Keratinocyte (primary cell): ENCODE measurements at regions not wholly inside any gene's neighbourhood (a gene's known extent, or its start where the extent isn't known, plus 50 kb on each side); places are given as distances from the start of the nearest gene placed in this dataset.

Source experiments
- DNase-seq: peaks from one replicate; pipeline ENCODE4 v3.0.0-alpha.2; 2011; ENCODE audit warnings: low read depth, missing footprints, low spot score
- FAIRE-seq: peaks from 2 replicates; lab custom pipeline; 2011; peaks lifted over from hg19 to GRCh38; lab: Jason Lieb, UNC
- H2AFZ ChIP-seq: 2 replicates; pipeline ENCODE4 v1.6.0; 2012; ENCODE audit warnings: low read length, control low read depth, inconsistent platforms; ENCODE audit not compliant: control insufficient read depth
- H3K27ac ChIP-seq: 2 replicates; pipeline ENCODE4 v1.5.1; 2011; ENCODE audit warnings: low read length; ENCODE audit not compliant: control insufficient read depth, insufficient read depth
- H3K27me3 ChIP-seq: 3 replicates; pipeline ENCODE4 v1.6.0; 2011; ENCODE audit warnings: low read length; ENCODE audit not compliant: control insufficient read depth, insufficient read depth; ENCODE audit errors: extremely low read depth
- H3K36me3 ChIP-seq, 2 experiments: 2 replicates in 1 of 2; 3 replicates in 1 of 2; pipeline ENCODE4 v1.5.1; 2011; ENCODE audit warnings: low read length in 2 of 2, mild to moderate bottlenecking in 1 of 2; ENCODE audit not compliant: control insufficient read depth in 2 of 2, insufficient read depth in 2 of 2; ENCODE audit errors: extremely low read depth in 1 of 2
- H3K4me1 ChIP-seq: 3 replicates; pipeline ENCODE4 v1.5.1; 2011; ENCODE audit warnings: low read length; ENCODE audit not compliant: control insufficient read depth, insufficient read depth; ENCODE audit errors: extremely low read depth
- H3K4me2 ChIP-seq: 3 replicates; pipeline ENCODE4 v1.6.0; 2011; ENCODE audit warnings: low read depth, low read length; ENCODE audit not compliant: control insufficient read depth, insufficient read depth; ENCODE audit errors: extremely low read depth
- H3K4me3 ChIP-seq, 3 experiments: fragments of 200-600 bp in 1 of 3; sonication (generic) in 1 of 3; 2 replicates in 2 of 3; 3 replicates in 1 of 3; pipeline ENCODE4 v1.5.1; 2011 to 2016; ENCODE audit warnings: low read length in 3 of 3, mild to moderate bottlenecking in 3 of 3, control low read depth in 2 of 3, inconsistent platforms in 1 of 3, low read depth in 1 of 3, mixed read lengths in 1 of 3, mixed run types in 1 of 3, moderate library complexity in 1 of 3; ENCODE audit not compliant: control insufficient read depth in 2 of 3, insufficient read depth in 2 of 3; ENCODE audit errors: extremely low read depth in 1 of 3
- H3K79me2 ChIP-seq: 2 replicates; pipeline ENCODE4 v1.6.0; 2012; ENCODE audit warnings: low read length; ENCODE audit not compliant: control insufficient read depth, insufficient read depth
- H3K9ac ChIP-seq: 3 replicates; pipeline ENCODE4 v1.6.0; 2011; ENCODE audit warnings: low read length; ENCODE audit not compliant: control insufficient read depth, insufficient read depth; ENCODE audit errors: extremely low read depth
- H3K9me1 ChIP-seq: 3 replicates; pipeline ENCODE4 v1.6.0; 2011; ENCODE audit warnings: low read length; ENCODE audit not compliant: control insufficient read depth, insufficient read depth; ENCODE audit errors: extremely low read depth
- H3K9me3 ChIP-seq: 2 replicates; pipeline ENCODE4 v1.5.1; 2012; ENCODE audit warnings: low read depth, low read length; ENCODE audit not compliant: control insufficient read depth
- H4K20me1 ChIP-seq: 3 replicates; pipeline ENCODE4 v1.6.0; 2011; ENCODE audit warnings: low read length; ENCODE audit not compliant: control insufficient read depth, insufficient read depth; ENCODE audit errors: extremely low read depth
- EZH2 ChIP-seq: IDR thresholded peaks from one replicate; pipeline ENCODE4 v1.6.1; 2012; ENCODE audit warnings: inconsistent platforms, mild to moderate bottlenecking, low read length, moderate library complexity
- dilution Hi-C: fragments of 300-500 bp; cut with MboI; formaldehyde crosslinking; loops from one replicate; pipeline ENCODE4 v1.7.0; 2020; ENCODE audit warnings: low sequenced_read_pairs; ENCODE audit not compliant: extremely low pct_ligation_motif_present
- TF ChIP-seq, protein P1 (sequence below), 3 experiments: IDR thresholded peaks in 1 of 3; conservative IDR thresholded peaks in 1 of 3; optimal IDR thresholded peaks in 1 of 3; 2 replicates in 2 of 3; 3 replicates in 1 of 3; pipeline versions ENCODE3 to v1.5.1; 2011; ENCODE audit warnings: low read length in 3 of 3, mild to moderate bottlenecking in 3 of 3, moderate library complexity in 2 of 3, control low read depth in 1 of 3, inconsistent platforms in 1 of 3; ENCODE audit not compliant: insufficient read depth in 2 of 3; ENCODE audit errors: extremely low read depth in 1 of 3

DNA sequence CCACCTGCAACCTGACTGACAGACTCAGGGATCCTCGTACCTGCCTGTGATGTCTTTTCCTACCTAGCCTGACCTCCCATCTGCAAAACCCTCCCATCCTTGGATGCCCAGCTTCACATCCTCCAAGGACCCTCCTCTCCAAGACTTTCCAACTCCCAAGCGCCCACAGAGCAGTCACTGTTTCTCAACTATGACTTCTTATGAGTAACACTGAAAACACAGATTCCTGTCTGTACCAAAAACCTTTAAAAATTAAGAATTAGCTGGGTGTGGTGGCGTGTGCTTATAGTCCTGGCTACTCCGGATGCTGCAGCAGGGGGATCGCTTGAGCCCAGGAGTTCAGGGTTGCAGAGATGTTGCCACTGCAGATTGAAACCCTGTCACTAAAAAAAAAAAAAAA lies 181.9 kb downstream of the PSMG1 start:
- Histone ChIP-seq H3K36me3 (no peaks in the 10 kb centered on the region), H4K20me1 (no peaks in the 10 kb centered on the region), H3K4me1 (peaks cover 14% of the 10 kb centered on the region), H3K4me3 (no peak overlapping the region), H3K27me3 (no peaks in the 10 kb centered on the region), H3K9me1 (no peaks in the 10 kb centered on the region), H3K79me2 (no peaks in the 10 kb centered on the region), H3K27ac (no peak overlapping the region), H3K9ac (no peak overlapping the region), H3K9me3 (no peaks in the 10 kb centered on the region), H2AFZ (no peak overlapping the region), H3K4me2 (no peak overlapping the region)
- dilution Hi-C loops, result no loop called here
- FAIRE-seq (no peak), DNase-seq (no peak)
- TF ChIP-seq EZH2, result no peak
- TF ChIP-seq, protein P1, sequence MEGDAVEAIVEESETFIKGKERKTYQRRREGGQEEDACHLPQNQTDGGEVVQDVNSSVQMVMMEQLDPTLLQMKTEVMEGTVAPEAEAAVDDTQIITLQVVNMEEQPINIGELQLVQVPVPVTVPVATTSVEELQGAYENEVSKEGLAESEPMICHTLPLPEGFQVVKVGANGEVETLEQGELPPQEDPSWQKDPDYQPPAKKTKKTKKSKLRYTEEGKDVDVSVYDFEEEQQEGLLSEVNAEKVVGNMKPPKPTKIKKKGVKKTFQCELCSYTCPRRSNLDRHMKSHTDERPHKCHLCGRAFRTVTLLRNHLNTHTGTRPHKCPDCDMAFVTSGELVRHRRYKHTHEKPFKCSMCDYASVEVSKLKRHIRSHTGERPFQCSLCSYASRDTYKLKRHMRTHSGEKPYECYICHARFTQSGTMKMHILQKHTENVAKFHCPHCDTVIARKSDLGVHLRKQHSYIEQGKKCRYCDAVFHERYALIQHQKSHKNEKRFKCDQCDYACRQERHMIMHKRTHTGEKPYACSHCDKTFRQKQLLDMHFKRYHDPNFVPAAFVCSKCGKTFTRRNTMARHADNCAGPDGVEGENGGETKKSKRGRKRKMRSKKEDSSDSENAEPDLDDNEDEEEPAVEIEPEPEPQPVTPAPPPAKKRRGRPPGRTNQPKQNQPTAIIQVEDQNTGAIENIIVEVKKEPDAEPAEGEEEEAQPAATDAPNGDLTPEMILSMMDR (optimal IDR thresholded peaks at IDR 0.05 in 1 of 3, IDR thresholded peaks at IDR 0.05 in 1 of 3, conservative IDR thresholded peaks at IDR 0.05 in 1 of 3; ENCODE audit: extremely low read depth in 1 of 3, insufficient read depth in 2 of 3, low read length in 3 of 3), result no peak

DNA sequence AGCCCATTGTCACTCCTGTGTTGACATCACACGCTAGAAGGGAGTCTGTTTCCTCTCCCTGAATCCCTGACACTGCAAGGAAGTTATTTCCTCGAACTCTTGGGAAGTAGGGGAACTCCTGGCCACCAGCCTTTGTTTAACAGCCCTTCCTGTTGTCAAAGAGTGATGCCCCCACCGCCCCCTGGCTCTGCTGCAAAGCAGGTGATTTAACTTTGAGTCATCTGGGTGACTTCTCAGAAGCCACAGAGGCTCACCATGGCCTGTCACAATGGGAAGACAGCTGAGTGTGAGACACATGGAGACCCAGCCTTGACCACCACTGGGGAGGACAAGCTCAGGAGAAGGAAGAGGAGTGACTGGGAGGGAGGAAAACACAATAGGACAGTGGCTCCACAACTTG lies 182.8 kb downstream of the PSMG1 start:
- no peak overlapping the region for H3K27ac ChIP-seq

More for the DNA sequence above, 182.8 kb downstream of the PSMG1 start:
- dilution Hi-C loops, result no loop called here
- no peak overlapping the region for H3K4me2 ChIP-seq
- H3K4me1 ChIP-seq, result peaks cover 14% of the 10 kb centered on the region
- FAIRE-seq (no peak), DNase-seq (no peak)
- no peaks in the 10 kb centered on the region for H3K9me1 ChIP-seq
- H4K20me1 ChIP-seq, result no peaks in the 10 kb centered on the region
- no peaks in the 10 kb centered on the region for H3K36me3 ChIP-seq
- TF ChIP-seq, protein P1 (optimal IDR thresholded peaks at IDR 0.05 in 1 of 3, IDR thresholded peaks at IDR 0.05 in 1 of 3, conservative IDR thresholded peaks at IDR 0.05 in 1 of 3; ENCODE audit: extremely low read depth in 1 of 3, insufficient read depth in 2 of 3, low read length in 3 of 3), result no peak
- TF ChIP-seq EZH2, result no peak
- H3K79me2 ChIP-seq, result no peaks in the 10 kb centered on the region
- no peaks in the 10 kb centered on the region for H3K27me3 ChIP-seq
- H3K9me3 ChIP-seq, result no peaks in the 10 kb centered on the region
- H3K9ac ChIP-seq, result no peak overlapping the region
- no peak overlapping the region for H3K4me3 ChIP-seq
- H2AFZ ChIP-seq, result no peak overlapping the region
